ENCODE measurements at regions not wholly inside any gene's neighbourhood (a gene's known extent, or its start where the extent isn't known, plus 50 kb on each side); places are given as distances from the start of the nearest gene placed in this dataset.

- TF ChIP-seq ZFX (IDR thresholded peaks at IDR 0.05; ENCODE audit: borderline replicate concordance) (no peak), CTCF (IDR thresholded peaks at IDR 0.05) (peak; percentile 81)
Measured at GRCh38 chr7:65216469-65216868, 157.2 kb upstream of the ZNF92 start.
